HCEC 1CT (cell line): ENCODE measurements at regions not wholly inside any gene's neighbourhood (a gene's known extent, or its start where the extent isn't known, plus 50 kb on each side); places are given as distances from the start of the nearest gene placed in this dataset.

Experiments
- DNase-seq: peaks from one replicate; pipeline ENCODE4 v3.0.0-alpha.2; 2017

DNA sequence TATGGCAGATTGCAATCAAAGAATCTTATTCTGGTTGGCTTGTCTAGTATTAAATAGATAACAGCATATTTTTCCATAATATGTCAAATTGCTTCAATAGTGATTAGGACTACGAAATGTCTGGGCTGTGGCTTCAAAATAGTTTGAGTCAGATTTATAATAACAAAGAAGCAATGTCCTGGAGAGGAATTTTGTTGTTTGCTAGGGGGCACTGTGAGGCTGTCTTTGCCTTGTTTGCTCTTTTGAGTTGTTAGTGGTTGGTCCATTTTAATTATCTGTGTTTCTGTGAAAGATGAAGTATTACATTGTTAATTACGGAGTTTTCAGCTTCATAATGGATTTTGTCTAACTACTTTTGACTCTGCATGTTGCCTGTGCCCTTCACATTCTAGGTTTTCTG, 713.6 kb downstream of the TLE4 start:
- peak; percentile 37 for DNase-seq

DNA sequence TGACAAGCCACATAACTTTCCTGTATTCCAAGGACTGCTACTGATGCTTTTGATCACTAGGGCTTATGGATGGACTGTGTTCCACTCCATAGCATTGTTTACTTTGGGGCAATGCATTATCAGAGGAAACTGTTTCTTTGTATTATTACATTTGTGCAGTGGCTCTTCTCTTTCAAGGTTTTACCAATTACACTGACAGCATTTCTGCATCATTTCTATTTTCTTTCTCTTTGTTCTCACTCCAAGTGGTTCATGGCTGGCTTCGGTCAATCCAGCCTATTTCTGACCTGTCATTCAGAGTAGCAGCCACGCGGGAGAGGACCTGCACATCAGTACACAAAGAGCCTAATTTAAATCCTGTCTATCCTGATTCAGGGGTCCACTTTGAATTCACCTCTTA, 711.0 kb downstream of the TLE4 start:
- no peak for DNase-seq

DNA sequence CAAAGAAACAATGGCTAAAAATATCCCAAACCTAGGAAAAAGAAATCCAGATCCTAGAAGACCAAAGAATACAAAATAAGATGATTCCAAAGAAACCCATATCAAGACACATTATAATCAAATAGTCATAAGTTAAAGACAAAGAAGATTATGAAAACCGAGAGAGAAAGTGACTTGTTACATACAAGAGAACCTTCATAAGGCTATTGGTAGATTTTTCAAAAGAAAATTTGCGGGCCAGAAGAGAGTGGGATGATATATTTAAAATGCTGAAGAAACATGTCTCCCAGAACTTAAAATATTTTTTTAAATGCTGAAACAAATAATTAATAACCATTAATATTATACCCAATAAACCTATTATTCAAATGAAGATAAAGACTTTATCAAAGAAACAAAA, 687.3 kb downstream of the TLE4 start:
- no peak for DNase-seq

DNA sequence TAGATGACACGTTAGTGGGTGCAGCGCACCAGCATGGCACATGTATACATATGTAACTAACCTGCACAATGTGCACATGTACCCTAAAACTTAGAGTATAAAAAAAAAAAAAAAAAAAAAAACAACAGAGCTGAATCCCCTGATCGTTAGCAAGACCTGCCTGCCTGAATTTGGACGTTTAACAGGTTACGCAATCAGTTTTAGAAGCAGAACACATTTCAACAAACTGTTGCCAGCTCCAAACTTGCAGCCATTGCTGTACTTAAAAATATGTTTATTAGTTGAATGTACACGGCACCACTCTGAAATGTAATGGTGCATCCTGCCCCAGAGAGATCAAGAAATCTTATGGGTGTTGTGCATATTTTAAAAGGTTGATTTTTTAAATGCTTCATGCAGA, 680.0 kb downstream of the TLE4 start:
- DNase-seq, result no peak

DNA sequence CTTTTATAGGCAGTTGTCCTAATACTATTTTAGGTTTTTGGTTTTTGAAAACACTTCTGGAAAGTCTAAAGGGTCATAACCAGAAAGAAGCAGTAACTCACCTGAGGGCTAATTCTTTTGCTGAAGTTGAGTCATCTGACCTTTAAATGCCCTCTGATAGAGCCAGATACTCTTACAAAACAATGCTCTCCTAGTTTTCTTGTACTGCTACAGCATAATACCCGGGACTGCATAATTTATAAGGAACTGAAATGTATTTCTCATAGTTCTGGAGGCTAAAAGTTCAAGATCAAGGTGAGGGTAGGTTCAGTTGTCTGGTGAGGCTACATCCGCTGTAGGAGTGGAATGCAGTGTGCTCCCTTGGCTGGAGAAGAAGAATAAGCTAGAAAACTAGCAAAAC, 670.3 kb downstream of the TLE4 start:
- DNase-seq, result no peak

DNA sequence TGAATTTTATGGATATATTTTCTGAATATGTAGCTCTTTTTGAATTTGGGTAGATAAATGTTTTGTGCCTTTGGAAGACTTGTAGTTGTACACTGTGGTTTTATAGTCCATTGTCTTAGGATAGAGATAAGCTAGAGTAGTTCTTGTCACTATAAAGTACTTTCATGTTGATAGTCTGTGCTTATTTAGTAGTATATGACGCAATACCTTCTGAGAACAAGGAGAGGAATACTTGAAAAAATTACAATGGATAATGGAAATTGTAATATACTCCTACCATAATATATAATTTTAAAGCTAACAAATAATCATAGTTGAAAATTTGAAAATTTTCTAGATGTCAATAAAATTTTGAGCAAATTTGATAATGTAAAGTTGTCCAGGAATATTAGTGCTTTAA, 664.0 kb downstream of the TLE4 start:
- no peak for DNase-seq

DNA sequence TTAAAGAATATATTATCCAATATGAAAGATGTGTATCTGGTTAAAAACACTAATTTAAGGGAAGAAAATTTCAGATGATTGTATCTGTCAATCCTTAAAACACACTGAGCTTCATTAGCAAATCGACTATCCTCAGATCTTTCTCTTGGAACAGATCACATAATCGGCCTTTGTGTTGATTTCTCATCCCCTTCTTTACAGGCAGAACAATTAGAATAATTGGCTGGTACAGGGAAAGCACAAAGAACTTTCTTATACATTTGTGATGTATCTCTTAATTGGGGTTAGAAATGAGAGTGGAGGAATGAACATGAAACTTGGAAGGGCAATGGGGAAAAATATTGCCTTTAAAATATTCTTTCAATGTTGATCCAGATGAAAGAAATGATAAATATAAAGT, 662.1 kb downstream of the TLE4 start:
- DNase-seq, result no peak

DNA sequence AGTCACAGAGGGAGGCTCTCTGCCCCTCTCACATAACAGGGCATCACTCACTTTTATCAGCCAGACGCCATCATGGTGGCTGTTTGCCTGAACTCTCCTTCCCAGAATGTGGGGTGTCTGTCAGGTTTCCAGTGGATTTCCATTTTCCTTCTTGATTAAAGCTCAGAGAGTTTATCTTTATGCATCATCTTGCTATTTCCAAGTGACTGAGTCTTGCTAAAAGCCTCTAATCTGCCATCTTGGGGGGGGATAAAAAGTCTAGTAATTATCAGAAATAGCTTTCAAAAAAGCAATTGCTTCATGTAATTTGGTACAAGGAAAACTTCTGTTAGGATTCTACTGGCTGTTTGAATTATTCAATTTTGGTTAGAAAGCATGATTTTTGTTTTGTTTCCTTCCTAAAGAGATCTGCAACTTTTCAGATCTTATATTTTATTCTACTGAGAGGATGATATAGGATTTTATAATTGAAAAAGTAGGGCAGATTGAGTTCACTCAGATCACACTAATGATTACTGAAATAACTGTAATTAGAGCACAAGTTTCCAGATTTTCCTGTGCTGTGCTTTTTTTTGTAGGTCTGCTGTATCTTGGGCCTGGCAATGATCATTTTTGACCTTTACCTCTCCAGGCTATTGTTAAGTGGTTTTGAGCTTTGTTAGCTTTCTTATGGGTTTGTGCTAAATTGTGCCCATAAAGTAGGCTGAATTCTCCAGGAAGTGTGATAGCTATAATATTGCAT, 661.5 kb downstream of the TLE4 start:
- DNase-seq, result no peak

DNA sequence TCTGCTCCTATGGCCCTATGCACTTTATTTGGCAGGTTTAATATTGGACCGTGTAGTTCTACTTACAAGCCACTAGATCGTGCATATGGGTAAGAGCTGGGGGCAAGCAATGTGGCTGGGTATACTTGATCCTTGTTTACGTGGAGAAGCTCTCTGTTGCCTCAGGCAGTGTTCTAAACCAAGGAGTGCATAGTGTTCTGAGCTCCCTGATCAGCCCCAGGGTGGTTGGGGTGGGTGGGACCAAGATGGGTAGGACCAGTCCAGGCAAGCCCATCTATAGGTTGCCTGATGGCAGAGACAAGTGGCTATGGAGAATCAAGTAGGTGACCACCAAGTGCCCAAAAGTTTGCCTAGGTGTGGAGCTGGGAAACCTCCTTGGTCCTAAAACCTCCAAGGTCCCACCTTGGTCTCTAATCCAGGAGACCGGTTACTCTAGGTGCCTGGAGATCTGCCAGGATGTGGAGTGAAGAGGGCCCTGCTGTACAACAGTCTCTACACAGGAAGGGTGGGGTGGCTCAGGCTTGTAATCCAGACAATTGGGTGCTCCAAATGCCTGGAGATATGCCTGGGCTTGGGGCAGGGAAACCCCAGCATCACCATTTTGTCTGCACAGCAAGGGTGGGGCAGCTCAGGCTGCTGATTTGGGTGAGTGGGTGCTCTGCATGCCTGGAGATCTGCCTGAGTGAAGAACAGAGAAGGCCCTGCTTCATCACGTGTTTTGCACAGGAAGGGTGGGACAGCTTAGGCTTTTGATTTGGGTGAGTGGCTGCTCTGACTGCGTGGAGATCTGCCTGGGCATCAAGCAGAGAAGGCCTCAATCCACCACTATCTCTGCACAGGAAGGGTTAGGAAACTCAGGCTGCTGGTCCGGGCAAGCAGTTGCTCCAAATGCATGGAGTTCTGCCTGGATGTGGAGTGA, 659.8 kb downstream of the TLE4 start:
- DNase-seq, result no peak

DNA sequence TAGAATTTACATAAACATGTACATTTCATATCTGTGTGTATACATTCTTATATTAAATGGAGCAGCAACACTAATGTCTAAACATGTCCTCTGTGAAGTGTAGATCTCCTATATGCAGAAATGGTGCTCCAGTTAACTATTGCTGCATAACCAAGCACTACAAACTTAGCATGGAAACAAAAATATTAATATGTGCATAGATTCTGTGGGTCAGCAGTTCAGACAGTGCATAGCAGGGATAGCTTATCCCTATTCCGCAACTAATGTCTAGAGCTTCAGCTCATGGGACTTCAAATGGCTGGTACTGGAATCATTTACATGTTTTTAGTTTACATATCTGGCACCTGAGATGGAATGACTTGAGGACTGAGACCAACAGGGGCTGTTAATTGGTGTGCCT, 652.1 kb downstream of the TLE4 start:
- DNase-seq, result no peak

DNA sequence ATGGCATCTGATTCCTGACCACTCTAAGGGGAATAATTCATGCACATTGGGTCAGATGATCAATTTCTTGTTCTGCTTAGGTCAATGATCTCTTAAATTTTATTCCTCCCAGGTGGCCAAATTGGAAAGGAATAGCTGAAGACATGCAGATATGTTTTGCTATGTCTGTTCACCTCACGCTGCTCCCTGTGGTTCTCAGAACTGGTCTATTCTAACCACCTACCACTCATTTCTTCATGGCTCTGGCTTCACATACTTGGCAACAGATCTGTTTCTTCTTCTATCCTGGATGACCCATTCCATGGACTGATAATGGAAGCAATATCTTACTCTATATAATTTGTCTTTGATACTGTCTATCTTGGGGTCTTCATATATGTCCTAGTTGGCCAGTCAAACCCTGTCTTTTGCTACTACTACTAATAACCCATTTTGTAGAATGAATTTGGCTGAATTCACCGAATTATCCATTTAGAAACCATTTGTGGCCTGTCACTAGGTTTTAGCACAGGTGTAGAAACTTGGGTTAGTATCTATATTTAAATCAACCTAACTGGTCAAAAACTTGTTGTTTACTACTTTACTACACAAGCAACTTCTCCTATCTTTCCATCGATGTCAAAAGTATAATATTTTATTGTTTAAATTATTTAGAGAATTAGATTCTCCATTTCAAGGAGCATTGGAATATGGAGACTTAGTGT, 650.9 kb downstream of the TLE4 start:
- no peak for DNase-seq

DNA sequence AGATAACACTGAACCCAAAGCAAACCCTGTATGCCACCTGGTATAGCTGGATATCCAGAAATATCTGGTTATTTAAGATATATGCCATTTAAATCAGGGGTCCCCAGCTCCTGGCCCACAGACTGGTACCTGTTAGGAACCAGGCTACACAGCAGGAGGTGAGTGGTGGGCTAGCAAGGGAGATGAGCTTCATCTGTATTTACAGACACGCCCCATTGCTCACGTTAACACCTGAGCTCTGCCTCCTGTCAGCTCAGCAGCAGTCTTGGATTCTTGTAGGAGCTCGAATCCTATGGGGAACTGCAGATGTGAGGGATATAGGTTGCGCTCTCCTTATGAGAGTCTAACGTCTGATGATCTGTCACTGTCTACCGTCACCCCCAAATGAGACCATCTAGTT, 646.6 kb downstream of the TLE4 start:
- DNase-seq, result no peak

DNA sequence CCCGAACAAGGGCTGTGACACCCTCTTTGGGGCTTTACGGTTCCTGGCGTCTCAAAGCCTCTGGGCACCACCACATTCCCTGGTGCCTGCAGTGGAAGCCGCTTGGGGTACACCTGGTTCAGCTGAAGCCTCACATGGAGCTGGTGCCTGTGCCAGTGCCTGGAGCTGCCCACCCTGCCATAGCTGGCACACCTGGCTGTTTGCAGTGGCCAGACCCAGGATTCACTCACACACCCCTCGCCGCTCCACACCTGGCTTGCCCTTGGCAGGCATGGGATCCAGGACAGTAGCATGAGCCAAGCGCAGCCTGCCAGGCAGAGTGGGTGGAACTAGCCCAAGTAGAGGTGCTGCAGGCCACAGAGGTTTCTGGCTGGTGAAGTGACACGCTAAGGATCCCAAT, 641.8 kb downstream of the TLE4 start:
- no peak for DNase-seq

DNA sequence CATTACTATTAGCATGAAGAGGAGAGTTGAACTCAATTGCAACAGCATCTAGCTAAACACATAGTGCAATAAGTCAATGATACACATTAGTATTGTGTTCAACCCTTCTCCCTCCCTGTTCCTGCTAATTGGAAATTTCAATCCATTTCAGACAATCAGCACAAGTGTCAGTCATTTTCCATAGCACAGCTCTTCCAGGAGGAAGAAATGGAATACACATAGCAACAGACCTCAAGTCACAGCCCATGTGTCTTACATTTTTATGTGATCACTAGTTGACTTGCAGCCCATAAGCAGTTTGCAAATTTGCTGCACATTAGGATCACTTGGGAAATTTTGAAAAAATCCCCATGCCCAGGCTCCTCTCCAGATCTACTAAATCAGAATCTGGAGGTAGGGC, 636.9 kb downstream of the TLE4 start:
- no peak for DNase-seq

DNA sequence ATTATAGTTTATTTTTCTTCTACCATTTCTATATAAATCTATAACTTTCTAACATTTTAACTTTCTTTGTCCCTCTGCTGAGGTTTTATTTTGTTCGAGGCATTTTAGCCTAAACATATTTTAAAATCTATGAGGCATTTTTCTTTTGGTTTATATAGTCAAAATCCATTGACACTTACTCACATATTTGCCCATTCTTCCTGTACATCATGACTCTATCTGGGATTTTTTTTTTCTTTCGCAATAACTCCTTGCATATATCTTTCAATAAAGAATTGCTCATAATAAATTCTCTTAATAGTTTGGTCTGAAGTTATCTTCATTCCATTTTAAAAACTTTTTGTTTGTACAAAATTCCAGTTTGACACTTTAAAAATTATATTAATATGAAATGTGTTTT, 632.3 kb downstream of the TLE4 start:
- peak; percentile 73 for DNase-seq

DNA sequence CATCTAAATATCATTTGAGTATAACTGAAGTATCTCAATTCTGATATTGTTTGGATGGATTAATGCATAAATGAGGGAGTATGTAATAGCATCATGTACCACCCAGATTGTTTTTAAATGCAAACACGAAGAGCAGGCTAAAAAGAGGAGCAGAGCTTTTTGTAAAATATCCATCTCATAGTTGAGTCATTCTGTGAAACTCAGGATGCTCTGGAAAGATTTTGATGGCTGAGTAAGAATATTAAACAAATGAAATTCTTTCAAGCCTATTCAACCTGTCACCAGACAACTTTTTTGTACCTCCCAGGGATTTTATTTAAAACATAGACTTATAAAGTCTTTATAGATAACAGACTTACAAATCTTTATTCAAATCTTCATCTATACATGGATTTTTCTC, 625.9 kb downstream of the TLE4 start:
- DNase-seq, result peak; percentile 60

DNA sequence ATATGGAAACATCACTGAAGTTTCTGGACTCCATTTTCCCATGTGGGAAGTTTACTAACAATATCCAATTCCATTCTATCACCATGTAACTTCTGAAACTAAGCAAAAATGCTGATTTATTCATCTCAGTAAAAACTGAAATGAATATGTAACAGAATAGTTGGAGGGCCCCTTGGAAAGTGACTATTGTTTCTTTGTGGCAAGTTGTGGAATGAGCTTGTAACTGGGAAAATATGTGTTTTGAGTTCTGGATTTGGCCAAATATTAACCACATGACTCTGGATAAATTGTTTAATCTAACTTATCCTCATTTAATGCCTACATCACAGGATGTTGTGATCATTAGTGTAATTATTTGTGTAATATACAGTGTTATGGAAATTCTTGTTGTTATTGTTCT, 619.3 kb downstream of the TLE4 start:
- peak; percentile 33 for DNase-seq

DNA sequence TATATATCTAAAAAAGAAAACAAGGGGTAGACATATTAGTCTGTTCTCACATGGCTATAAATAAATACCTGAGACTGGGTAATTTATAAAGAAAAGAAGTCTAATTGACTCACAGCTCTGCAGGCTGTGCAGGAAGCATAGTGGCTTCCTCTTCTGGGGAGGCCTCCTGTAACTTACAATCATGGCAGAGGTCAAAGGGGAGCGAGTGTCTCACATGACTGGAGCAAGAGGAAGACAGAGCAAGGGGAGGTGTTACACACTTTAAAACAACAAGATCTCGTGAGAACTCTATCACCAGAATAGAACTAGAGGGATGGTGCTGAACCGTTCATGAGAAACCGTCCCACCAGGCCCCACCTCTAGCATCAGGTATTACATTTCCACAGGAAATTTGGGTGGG, 616.8 kb downstream of the TLE4 start:
- no peak for DNase-seq

DNA sequence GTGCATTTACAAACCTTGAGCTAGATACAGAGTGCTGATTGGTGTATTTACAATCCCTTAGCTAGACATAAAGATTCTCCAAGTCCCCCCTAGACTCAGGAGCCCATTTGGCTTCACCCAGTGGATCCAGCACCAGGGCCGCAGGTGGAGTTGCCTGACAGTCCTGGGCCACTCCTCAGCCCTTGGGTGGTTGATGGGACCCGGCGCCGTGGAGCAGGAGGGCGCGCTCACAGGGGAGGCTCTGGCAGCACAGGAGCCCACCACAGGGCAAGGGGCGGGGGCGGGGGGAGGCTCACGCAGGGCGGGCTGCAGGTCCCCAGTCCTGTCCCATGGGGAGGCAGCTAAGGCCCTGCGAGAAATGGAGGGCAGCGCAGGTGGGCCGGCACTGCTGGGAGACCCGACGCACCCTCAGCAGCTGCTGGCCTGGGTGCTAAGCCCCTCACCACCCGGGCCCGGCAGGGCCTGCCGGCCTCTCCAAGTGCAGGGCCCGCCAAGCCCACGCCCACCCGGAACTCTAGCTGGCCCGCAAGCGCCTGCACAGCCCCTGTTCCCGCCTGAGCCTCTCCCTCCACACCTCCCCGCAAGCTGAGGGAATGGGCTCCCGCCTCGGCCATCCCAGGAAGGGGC, 613.5 kb downstream of the TLE4 start:
- DNase-seq, result no peak

DNA sequence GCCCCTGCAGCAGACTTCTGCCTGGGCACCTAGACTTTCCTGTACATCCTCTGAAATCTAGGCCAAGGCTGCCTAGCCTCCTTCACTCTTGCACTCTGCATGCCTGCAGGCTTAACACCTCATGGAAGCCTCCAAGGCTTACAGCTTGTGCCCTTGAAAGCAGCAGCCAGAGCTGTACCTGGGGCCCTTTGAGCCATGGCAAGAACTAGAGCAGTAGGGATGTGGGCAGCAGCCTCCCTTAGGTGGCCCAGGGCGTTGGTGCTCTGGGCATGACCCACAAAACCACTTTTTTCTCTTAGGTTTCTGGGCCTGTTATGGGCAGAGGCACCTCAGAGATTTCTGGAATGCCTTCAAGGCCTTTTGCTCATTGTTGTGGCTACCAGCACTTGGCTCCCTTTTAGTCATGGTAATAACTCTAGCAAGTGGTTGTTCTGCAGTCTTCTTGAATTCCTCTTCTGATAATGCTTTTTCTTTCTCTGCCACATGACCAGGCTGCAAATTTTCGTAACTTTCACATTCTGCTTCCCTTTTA, 606.2 kb downstream of the TLE4 start:
- no peak for DNase-seq

DNA sequence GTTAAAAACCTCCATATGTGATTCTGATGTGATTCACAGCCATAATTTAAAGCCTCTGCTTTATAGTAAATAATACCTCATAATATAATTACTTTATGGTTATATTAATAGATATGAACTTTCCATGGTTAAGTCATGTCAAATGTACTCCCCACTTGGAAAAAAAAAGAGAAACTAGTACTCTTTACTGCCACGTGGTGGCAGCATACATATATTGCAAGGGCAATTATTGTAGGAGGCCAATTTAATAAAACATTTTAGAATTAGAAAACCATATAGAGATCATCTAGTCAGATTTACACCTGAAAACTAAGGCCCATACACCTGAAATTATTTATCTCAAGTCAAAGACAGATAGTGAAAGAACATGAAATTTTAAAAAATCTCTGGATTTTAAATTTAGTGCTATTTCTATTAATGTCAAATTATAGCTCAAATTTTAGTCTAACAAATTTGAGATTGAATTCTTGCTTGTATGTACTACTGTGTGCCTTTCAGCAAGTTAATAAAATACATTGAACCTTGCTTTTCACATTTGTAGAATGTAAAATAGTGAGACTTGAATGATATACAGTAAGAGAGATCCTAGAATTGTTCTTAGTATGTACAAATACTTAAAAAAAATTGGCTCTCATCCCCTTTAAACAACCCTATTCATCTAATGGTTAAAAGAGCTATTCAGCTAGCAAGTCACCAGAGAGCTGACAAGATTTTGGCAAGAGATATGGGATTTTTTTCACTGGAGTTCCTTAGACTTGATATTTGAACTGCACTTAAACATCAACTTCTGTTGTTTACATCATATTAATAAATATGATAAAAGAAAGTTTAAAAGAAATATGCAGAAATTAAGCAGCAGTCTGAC, 603.8 kb downstream of the TLE4 start:
- peak; percentile 52 for DNase-seq

DNA sequence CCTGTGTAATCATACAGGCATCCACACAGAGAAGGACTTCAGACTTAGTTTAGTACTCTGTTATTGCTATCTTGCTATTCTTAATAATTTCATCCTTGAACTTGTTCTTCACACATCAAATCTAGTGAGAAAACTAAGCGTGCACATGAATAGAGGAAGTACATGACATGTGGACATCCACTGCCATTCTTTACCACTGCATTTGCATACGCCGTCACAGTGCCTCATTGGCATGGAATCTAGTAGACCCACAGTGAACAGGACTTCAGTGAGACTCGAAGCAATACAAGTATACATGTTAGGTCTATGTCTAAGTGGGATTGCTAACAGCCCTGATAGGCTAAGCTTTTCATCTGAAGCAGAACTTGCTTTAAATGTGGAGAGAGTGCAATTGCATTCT, 592.1 kb downstream of the TLE4 start:
- DNase-seq, result no peak
